ENCODE measurements at regions not wholly inside any gene's neighbourhood (a gene's known extent, or its start where the extent isn't known, plus 50 kb on each side); places are given as distances from the start of the nearest gene placed in this dataset.

DNA sequence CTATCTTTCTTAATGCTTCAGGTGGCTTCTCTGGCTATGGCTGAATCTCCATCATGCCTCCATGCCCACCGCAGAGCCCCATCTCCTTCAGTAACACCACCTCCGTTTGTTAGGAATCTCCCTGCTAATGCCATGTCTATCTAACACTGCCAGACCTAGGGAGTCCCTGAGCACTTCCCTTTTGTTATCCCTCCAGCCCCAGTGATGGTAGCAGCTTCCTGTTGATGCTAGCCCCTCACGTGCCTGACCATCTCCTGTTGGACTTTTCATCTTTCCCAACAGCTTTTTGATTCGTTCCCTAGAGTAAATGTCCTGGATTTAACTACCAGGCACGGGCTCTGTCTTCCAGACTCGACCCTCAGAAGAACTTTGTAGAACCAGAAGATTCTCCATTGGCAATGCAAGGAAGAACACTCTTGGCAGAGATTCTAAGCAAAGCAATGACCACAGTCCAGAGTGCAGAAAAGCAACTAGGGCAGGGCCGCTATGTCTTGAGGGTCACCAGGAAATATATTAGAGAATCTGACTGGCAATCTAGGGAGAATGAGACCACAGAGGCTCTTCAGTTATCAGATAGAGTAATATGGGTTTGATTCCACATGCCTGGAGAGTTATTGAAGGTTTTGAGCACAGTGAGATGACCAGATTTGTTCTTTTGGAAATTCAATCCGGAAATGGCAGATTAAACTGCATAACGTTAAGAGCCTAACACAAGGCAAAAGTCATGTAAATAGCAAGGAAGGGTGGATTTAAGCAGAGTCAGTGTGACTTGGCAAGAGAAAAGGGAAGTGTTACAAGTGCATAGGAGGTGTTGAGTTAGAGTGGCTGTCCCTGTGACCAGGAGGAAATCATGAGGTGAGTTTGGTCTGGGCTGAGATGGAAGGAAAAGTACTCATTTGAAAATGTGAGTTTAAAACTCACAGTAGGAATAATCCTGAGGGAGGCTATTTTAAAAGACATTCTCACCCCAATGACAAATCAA lies 555.2 kb downstream of the ACTL7B start:
- H3K4me2 ChIP-seq (ENCODE audit: low read length), result no peak overlapping the region
- H3F3A ChIP-seq (ENCODE audit: control insufficient read depth, insufficient read depth), result no peaks in the 10 kb centered on the region
- H4K20me1 ChIP-seq (ENCODE audit: control insufficient read depth, insufficient read depth, low read depth, low read length), result no peaks in the 10 kb centered on the region
- H3K9me3 ChIP-seq (ENCODE audit: control insufficient read depth, insufficient read depth, low read length), result no peaks in the 10 kb centered on the region
- no peaks in the 10 kb centered on the region for H3K79me2 ChIP-seq (ENCODE audit: control insufficient read depth, low read length)
- TF ChIP-seq, protein P1, sequence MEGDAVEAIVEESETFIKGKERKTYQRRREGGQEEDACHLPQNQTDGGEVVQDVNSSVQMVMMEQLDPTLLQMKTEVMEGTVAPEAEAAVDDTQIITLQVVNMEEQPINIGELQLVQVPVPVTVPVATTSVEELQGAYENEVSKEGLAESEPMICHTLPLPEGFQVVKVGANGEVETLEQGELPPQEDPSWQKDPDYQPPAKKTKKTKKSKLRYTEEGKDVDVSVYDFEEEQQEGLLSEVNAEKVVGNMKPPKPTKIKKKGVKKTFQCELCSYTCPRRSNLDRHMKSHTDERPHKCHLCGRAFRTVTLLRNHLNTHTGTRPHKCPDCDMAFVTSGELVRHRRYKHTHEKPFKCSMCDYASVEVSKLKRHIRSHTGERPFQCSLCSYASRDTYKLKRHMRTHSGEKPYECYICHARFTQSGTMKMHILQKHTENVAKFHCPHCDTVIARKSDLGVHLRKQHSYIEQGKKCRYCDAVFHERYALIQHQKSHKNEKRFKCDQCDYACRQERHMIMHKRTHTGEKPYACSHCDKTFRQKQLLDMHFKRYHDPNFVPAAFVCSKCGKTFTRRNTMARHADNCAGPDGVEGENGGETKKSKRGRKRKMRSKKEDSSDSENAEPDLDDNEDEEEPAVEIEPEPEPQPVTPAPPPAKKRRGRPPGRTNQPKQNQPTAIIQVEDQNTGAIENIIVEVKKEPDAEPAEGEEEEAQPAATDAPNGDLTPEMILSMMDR (IDR thresholded peaks at IDR 0.05; ENCODE audit: low read depth, low read length, poor library complexity, severe bottlenecking), result no peak
- no peak for TF ChIP-seq EZH2phosphoT487 (IDR thresholded peaks at IDR 0.05; ENCODE audit: borderline replicate concordance, low read length)
- H3K9me2 ChIP-seq (replicated peaks; ENCODE audit: control insufficient read depth, low read length), result no peaks in the 10 kb centered on the region
- H3K4me3 ChIP-seq (ENCODE audit: low read length), result no peak overlapping the region
- H3K36me3 ChIP-seq (ENCODE audit: control insufficient read depth, low read length), result no peaks in the 10 kb centered on the region
- H3K27me3 ChIP-seq (ENCODE audit: control insufficient read depth, low read length), result no peaks in the 10 kb centered on the region
- H3K4me1 ChIP-seq (ENCODE audit: control insufficient read depth, low read length), result no peaks in the 10 kb centered on the region
- H3K27ac ChIP-seq (ENCODE audit: low read depth, low read length), result no peak overlapping the region

DNA sequence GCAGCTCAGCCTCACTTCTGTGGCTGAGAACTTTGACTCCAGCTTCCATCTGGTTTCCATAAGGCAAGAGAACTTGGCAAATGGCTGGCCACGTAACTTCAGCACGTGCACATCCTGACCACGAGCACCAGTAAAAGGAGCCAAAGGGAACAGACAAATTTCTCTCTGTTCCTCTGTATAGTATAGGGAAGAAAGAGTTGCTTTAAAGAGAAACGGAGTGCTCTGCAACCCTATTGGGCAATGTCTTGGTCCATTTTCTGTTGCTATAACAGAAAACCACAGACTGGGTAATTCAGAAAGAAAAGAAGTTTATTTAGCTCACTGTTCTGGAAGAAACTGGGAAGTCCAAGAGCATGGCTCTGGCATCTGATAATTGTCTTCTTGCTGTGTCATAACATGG lies 558.7 kb downstream of the ACTL7B start:
- no peaks in the 10 kb centered on the region for H3K9me2 ChIP-seq (replicated peaks; ENCODE audit: control insufficient read depth, low read length)
- no peaks in the 10 kb centered on the region for H3K36me3 ChIP-seq (ENCODE audit: control insufficient read depth, low read length)
- H3F3A ChIP-seq (ENCODE audit: control insufficient read depth, insufficient read depth), result no peaks in the 10 kb centered on the region
- no peak overlapping the region for H3K27ac ChIP-seq (ENCODE audit: low read depth, low read length)
- H3K79me2 ChIP-seq (ENCODE audit: control insufficient read depth, low read length), result no peaks in the 10 kb centered on the region
- TF ChIP-seq, protein P1 (IDR thresholded peaks at IDR 0.05; ENCODE audit: low read depth, low read length, poor library complexity, severe bottlenecking), result no peak
- TF ChIP-seq EZH2phosphoT487 (IDR thresholded peaks at IDR 0.05; ENCODE audit: borderline replicate concordance, low read length), result no peak
- peaks cover 5% of the 10 kb centered on the region; the same call in 1 of the 2 replicates for H3K9me3 ChIP-seq (ENCODE audit: control insufficient read depth, insufficient read depth, low read length)
- no peaks in the 10 kb centered on the region for H3K4me1 ChIP-seq (ENCODE audit: control insufficient read depth, low read length)
- no peaks in the 10 kb centered on the region for H4K20me1 ChIP-seq (ENCODE audit: control insufficient read depth, insufficient read depth, low read depth, low read length)
- H3K27me3 ChIP-seq (ENCODE audit: control insufficient read depth, low read length), result no peaks in the 10 kb centered on the region
- no peak overlapping the region for H3K4me3 ChIP-seq (ENCODE audit: low read length)
- H3K4me2 ChIP-seq (ENCODE audit: low read length), result no peak overlapping the region

DNA sequence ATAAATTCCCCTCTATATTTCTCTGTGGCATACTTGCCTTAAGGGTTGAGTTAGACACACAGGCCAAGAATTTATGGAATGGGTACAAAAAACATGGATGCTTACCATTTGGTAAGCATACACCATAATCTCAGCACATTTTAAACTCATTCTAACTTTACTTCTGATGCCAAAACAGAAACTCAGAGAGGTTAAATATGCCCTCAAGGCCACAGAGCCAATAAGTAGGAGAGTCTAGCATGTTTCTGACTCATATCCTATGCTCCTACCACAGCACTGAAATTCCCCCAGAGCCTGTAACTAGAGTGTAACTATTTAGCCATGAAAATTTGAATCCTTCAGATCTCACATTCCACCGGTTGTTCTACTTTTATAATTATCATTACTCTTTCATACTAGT lies 559.7 kb downstream of the ACTL7B start:
- Histone ChIP-seq H3K79me2 (ENCODE audit: control insufficient read depth, low read length) (no peaks in the 10 kb centered on the region), H4K20me1 (ENCODE audit: control insufficient read depth, insufficient read depth, low read depth, low read length) (no peaks in the 10 kb centered on the region), H3K9me2 (replicated peaks; ENCODE audit: control insufficient read depth, low read length) (no peaks in the 10 kb centered on the region), H3K4me1 (ENCODE audit: control insufficient read depth, low read length) (no peaks in the 10 kb centered on the region), H3K27me3 (ENCODE audit: control insufficient read depth, low read length) (no peaks in the 10 kb centered on the region), H3K27ac (ENCODE audit: low read depth, low read length) (no peak overlapping the region), H3F3A (ENCODE audit: control insufficient read depth, insufficient read depth) (no peaks in the 10 kb centered on the region), H3K4me3 (ENCODE audit: low read length) (no peak overlapping the region), H3K36me3 (ENCODE audit: control insufficient read depth, low read length) (no peaks in the 10 kb centered on the region), H3K4me2 (ENCODE audit: low read length) (no peak overlapping the region), H3K9me3 (ENCODE audit: control insufficient read depth, insufficient read depth, low read length) (peaks cover 5% of the 10 kb centered on the region; the same call in 1 of the 2 replicates)
- TF ChIP-seq EZH2phosphoT487 (IDR thresholded peaks at IDR 0.05; ENCODE audit: borderline replicate concordance, low read length), result no peak
- TF ChIP-seq, protein P1 (IDR thresholded peaks at IDR 0.05; ENCODE audit: low read depth, low read length, poor library complexity, severe bottlenecking), result no peak
